ENCODE measurements at regions not wholly inside any gene's neighbourhood (a gene's known extent, or its start where the extent isn't known, plus 50 kb on each side); places are given as distances from the start of the nearest gene placed in this dataset.

DNA sequence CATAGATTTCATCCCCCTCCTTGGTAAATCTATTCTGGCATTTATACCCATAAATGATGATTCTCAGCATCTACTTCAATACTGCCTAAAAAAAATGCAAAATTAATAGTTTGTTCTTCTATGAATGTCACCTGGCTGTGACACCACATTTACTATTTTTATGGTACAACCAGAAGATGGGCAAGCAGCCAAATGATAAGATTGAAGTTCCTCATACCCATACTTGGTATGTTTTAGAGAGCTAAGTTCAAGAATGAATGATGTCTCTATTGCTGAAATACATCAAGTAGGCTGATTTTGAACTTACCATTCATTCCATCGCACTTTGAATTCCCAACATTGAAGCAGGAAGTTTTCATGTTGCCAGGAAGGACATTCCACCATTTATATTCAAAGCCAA lies 134.2 kb downstream of the ELAPOR2 start:
- TF ChIP-seq, protein P1, sequence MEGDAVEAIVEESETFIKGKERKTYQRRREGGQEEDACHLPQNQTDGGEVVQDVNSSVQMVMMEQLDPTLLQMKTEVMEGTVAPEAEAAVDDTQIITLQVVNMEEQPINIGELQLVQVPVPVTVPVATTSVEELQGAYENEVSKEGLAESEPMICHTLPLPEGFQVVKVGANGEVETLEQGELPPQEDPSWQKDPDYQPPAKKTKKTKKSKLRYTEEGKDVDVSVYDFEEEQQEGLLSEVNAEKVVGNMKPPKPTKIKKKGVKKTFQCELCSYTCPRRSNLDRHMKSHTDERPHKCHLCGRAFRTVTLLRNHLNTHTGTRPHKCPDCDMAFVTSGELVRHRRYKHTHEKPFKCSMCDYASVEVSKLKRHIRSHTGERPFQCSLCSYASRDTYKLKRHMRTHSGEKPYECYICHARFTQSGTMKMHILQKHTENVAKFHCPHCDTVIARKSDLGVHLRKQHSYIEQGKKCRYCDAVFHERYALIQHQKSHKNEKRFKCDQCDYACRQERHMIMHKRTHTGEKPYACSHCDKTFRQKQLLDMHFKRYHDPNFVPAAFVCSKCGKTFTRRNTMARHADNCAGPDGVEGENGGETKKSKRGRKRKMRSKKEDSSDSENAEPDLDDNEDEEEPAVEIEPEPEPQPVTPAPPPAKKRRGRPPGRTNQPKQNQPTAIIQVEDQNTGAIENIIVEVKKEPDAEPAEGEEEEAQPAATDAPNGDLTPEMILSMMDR (IDR thresholded peaks at IDR 0.05 in 4 of 5, conservative IDR thresholded peaks at IDR 0.05 in 1 of 5), result no peak
- no peak for TF ChIP-seq POLR2A (IDR thresholded peaks at IDR 0.05)
